GM23338 (cell line): ENCODE measurements at regions not wholly inside any gene's neighbourhood (a gene's known extent, or its start where the extent isn't known, plus 50 kb on each side); places are given as distances from the start of the nearest gene placed in this dataset.

Source experiments
- ATAC-seq: fragments of 200-7000 bp; cut with Tn5 transposase; 3 replicates; pipeline ENCODE4 v1.9.1; 2020
- DNase-seq: peaks from one replicate; pipeline ENCODE4 v3.0.0-alpha.2; 2015; ENCODE audit warnings: low spot score
- H2AFZ ChIP-seq: fragments of 200-600 bp; sonication (generic); 2 replicates; pipeline ENCODE4 v1.8.0; 2016; ENCODE audit warnings: antibody characterized with exemption, mild to moderate bottlenecking, moderate library complexity
- H3F3A ChIP-seq: fragments of 200-600 bp; sonication (generic); replicated peaks from 2 replicates; pipeline ENCODE4 v1.8.0; 2017; ENCODE audit warnings: antibody characterized with exemption, mixed run types, low read depth
- H3K27ac ChIP-seq: fragments of 200-600 bp; sonication (generic); 2 replicates; pipeline ENCODE4 v1.6.1; 2016; ENCODE audit warnings: low read depth
- H3K27me3 ChIP-seq: fragments of 200-600 bp; sonication (generic); 2 replicates; pipeline ENCODE4 v1.8.0; 2016; ENCODE audit warnings: mild to moderate bottlenecking, mixed run types, moderate library complexity; ENCODE audit not compliant: insufficient read depth
- H3K36me3 ChIP-seq: fragments of 200-600 bp; sonication (generic); 2 replicates; pipeline ENCODE4 v1.8.0; 2016; ENCODE audit warnings: mild to moderate bottlenecking; ENCODE audit not compliant: insufficient read depth
- H3K4me1 ChIP-seq: fragments of 200-600 bp; sonication (generic); 2 replicates; pipeline ENCODE4 v1.8.0; 2016; ENCODE audit warnings: mild to moderate bottlenecking, moderate library complexity; ENCODE audit not compliant: insufficient read depth
- H3K4me2 ChIP-seq: fragments of 200-600 bp; sonication (generic); 2 replicates; pipeline ENCODE4 v1.7.1; 2017; ENCODE audit warnings: mixed run types
- H3K4me3 ChIP-seq: fragments of 200-600 bp; sonication (generic); 2 replicates; pipeline ENCODE4 v1.6.1; 2016; ENCODE audit warnings: mixed run types
- H3K79me2 ChIP-seq: fragments of 200-600 bp; sonication (generic); replicated peaks from 2 replicates; pipeline ENCODE4 v1.8.0; 2017; ENCODE audit warnings: mild to moderate bottlenecking; ENCODE audit not compliant: insufficient read depth
- H3K9me2 ChIP-seq: fragments of 200-600 bp; sonication (generic); 2 replicates; pipeline ENCODE4 v1.8.0; 2017; ENCODE audit not compliant: insufficient read depth
- H4K20me1 ChIP-seq: fragments of 200-600 bp; sonication (generic); replicated peaks from 2 replicates; pipeline ENCODE4 v1.8.0; 2017; ENCODE audit warnings: mild to moderate bottlenecking; ENCODE audit not compliant: insufficient read depth
- H3K27ac Mint-ChIP-seq: 2 replicates; pipeline ENCODE4 v1.8.0; 2020; ENCODE audit warnings: inconsistent platforms, mild to moderate bottlenecking, moderate library complexity, mixed read lengths
- H3K27me3 Mint-ChIP-seq: 3 replicates; pipeline ENCODE4 v1.8.0; 2022; ENCODE audit warnings: low read depth, mild to moderate bottlenecking, moderate library complexity, mixed read lengths, inconsistent platforms; ENCODE audit not compliant: insufficient read depth, poor library complexity
- H3K36me3 Mint-ChIP-seq: 3 replicates; pipeline ENCODE4 v1.8.0; 2021; ENCODE audit warnings: low read depth, mild to moderate bottlenecking, inconsistent platforms, moderate library complexity, mixed read lengths
- H3K4me1 Mint-ChIP-seq: 3 replicates; pipeline ENCODE4 v1.8.0; 2020; ENCODE audit warnings: mild to moderate bottlenecking, inconsistent platforms, mixed read lengths
- H3K4me3 Mint-ChIP-seq: 3 replicates; pipeline ENCODE4 v1.8.0; 2021; ENCODE audit warnings: moderate library complexity, mild to moderate bottlenecking, inconsistent platforms, mixed read lengths
- H3K9me3 Mint-ChIP-seq: 3 replicates; pipeline ENCODE4 v1.8.0; 2020; ENCODE audit warnings: moderate library complexity, mild to moderate bottlenecking, inconsistent platforms, mixed read lengths
- CREB1 ChIP-seq: fragments of 250-450 bp; sonication (Bioruptor Pico); IDR thresholded peaks from 2 replicates; pipeline ENCODE4 v1.5.0; 2020; ENCODE audit warnings: low read depth, mild to moderate bottlenecking, moderate library complexity
- EZH2 ChIP-seq: fragments of 200-600 bp; sonication (generic); IDR thresholded peaks from one replicate; pipeline ENCODE4 v1.8.0; 2017; ENCODE audit warnings: antibody characterized with exemption, mild to moderate bottlenecking, low read depth; ENCODE audit not compliant: unreplicated experiment
- EZH2phosphoT487 ChIP-seq: fragments of 200-600 bp; sonication (generic); IDR thresholded peaks from one replicate; pipeline ENCODE4 v1.8.1; 2018; ENCODE audit warnings: antibody characterized with exemption; ENCODE audit not compliant: unreplicated experiment
- JUNB ChIP-seq: IDR thresholded peaks from one replicate; pipeline ENCODE4 v1.6.1; 2016; ENCODE audit warnings: antibody characterized with exemption; ENCODE audit not compliant: unreplicated experiment
- NANOG ChIP-seq: IDR thresholded peaks from 2 replicates; pipeline ENCODE4 v1.6.1; 2016; ENCODE audit warnings: antibody characterized with exemption, borderline replicate concordance
- POLR2AphosphoS5 ChIP-seq: IDR thresholded peaks from 2 replicates; pipeline ENCODE4 v1.6.1; 2016; ENCODE audit warnings: antibody characterized with exemption, low read depth
- STAT1 ChIP-seq: IDR thresholded peaks from one replicate; pipeline ENCODE4 v1.6.1; 2016; ENCODE audit warnings: antibody characterized with exemption; ENCODE audit not compliant: unreplicated experiment
- ZNF114 ChIP-seq: fragments of 250-450 bp; sonication (Bioruptor Pico); IDR thresholded peaks from 2 replicates; pipeline ENCODE4 v1.5.0; 2020; ENCODE audit warnings: mild to moderate bottlenecking, moderate library complexity
- ZNF331 ChIP-seq: fragments of 250-450 bp; sonication (Bioruptor Pico); IDR thresholded peaks from 2 replicates; pipeline ENCODE4 v1.5.0; 2020; ENCODE audit warnings: low read depth, mild to moderate bottlenecking, moderate library complexity
- TF ChIP-seq, protein P1 (sequence below), 2 experiments: fragments of 200-600 bp in 1 of 2; sonication (generic) in 1 of 2; conservative IDR thresholded peaks; 2 replicates each; pipeline versions ENCODE4 v1.5.1 to v1.6.1; 2016 to 2017; ENCODE audit warnings: antibody characterized with exemption in 2 of 2, low read depth in 2 of 2, mild to moderate bottlenecking in 2 of 2, moderate library complexity in 1 of 2
- TF ChIP-seq, protein P2 (sequence below): fragments of 250-450 bp; sonication (Bioruptor Pico); IDR thresholded peaks from 2 replicates; pipeline ENCODE4 v1.5.0; 2020; ENCODE audit warnings: mild to moderate bottlenecking, moderate library complexity
- TF ChIP-seq, protein P3 (sequence below): IDR thresholded peaks from one replicate; pipeline ENCODE4 v1.6.1; 2018; ENCODE audit warnings: antibody characterized with exemption; ENCODE audit not compliant: unreplicated experiment
- TF ChIP-seq, protein P4 (sequence below): IDR thresholded peaks from 2 replicates; pipeline ENCODE4 v1.6.1; 2016; ENCODE audit warnings: antibody characterized with exemption

DNA sequence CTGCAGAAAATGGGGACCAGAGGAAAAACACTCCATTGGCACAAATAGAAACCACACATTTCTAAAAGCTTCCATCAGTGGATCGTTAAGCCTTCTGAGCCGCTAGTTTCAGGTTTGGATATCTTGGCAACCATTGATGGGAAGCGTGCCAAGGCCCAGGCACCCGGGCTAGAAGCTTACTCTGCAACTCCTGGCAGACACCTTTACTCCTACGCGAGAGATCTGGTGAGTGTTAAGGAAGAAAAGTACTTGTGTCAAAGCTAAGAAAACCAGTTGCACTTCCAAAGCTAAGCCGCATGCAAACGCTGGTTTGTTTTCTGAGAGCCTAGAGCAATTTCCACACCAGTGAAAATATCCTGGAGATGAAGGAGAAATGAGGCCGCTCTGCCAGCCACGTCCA, 472.4 kb downstream of the PMP22 start:
- H3K27ac Mint-ChIP-seq: no peak overlapping the region
- H3K4me2 ChIP-seq: no peak overlapping the region
- ATAC-seq: no peak

More for the DNA sequence above, 472.4 kb downstream of the PMP22 start:
- Mint-ChIP-seq H3K4me3 (no peak overlapping the region), H3K27me3 (peaks cover 4% of the 10 kb centered on the region), H3K9me3 (no peaks in the 10 kb centered on the region), H3K4me1 (peaks cover 11% of the 10 kb centered on the region; the same call in 2 of the 3 replicates), H3K36me3 (no peaks in the 10 kb centered on the region)
- H3K4me3 ChIP-seq: no peak overlapping the region
- no peaks in the 10 kb centered on the region for H3K79me2 ChIP-seq
- H4K20me1 ChIP-seq: no peaks in the 10 kb centered on the region
- no peaks in the 10 kb centered on the region for H3K36me3 ChIP-seq
- no peak for DNase-seq
- no peak for TF ChIP-seq POLR2AphosphoS5
- TF ChIP-seq, protein P1, sequence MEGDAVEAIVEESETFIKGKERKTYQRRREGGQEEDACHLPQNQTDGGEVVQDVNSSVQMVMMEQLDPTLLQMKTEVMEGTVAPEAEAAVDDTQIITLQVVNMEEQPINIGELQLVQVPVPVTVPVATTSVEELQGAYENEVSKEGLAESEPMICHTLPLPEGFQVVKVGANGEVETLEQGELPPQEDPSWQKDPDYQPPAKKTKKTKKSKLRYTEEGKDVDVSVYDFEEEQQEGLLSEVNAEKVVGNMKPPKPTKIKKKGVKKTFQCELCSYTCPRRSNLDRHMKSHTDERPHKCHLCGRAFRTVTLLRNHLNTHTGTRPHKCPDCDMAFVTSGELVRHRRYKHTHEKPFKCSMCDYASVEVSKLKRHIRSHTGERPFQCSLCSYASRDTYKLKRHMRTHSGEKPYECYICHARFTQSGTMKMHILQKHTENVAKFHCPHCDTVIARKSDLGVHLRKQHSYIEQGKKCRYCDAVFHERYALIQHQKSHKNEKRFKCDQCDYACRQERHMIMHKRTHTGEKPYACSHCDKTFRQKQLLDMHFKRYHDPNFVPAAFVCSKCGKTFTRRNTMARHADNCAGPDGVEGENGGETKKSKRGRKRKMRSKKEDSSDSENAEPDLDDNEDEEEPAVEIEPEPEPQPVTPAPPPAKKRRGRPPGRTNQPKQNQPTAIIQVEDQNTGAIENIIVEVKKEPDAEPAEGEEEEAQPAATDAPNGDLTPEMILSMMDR (conservative IDR thresholded peaks at IDR 0.05; ENCODE audit: low read depth in 2 of 2): no peak
- no peak for TF ChIP-seq ZNF114 (CRISPR knock-in tag)
- no peak for TF ChIP-seq ZNF331 (CRISPR knock-in tag)
- TF ChIP-seq CREB1 (CRISPR knock-in tag): no peak
- TF ChIP-seq, protein P2, sequence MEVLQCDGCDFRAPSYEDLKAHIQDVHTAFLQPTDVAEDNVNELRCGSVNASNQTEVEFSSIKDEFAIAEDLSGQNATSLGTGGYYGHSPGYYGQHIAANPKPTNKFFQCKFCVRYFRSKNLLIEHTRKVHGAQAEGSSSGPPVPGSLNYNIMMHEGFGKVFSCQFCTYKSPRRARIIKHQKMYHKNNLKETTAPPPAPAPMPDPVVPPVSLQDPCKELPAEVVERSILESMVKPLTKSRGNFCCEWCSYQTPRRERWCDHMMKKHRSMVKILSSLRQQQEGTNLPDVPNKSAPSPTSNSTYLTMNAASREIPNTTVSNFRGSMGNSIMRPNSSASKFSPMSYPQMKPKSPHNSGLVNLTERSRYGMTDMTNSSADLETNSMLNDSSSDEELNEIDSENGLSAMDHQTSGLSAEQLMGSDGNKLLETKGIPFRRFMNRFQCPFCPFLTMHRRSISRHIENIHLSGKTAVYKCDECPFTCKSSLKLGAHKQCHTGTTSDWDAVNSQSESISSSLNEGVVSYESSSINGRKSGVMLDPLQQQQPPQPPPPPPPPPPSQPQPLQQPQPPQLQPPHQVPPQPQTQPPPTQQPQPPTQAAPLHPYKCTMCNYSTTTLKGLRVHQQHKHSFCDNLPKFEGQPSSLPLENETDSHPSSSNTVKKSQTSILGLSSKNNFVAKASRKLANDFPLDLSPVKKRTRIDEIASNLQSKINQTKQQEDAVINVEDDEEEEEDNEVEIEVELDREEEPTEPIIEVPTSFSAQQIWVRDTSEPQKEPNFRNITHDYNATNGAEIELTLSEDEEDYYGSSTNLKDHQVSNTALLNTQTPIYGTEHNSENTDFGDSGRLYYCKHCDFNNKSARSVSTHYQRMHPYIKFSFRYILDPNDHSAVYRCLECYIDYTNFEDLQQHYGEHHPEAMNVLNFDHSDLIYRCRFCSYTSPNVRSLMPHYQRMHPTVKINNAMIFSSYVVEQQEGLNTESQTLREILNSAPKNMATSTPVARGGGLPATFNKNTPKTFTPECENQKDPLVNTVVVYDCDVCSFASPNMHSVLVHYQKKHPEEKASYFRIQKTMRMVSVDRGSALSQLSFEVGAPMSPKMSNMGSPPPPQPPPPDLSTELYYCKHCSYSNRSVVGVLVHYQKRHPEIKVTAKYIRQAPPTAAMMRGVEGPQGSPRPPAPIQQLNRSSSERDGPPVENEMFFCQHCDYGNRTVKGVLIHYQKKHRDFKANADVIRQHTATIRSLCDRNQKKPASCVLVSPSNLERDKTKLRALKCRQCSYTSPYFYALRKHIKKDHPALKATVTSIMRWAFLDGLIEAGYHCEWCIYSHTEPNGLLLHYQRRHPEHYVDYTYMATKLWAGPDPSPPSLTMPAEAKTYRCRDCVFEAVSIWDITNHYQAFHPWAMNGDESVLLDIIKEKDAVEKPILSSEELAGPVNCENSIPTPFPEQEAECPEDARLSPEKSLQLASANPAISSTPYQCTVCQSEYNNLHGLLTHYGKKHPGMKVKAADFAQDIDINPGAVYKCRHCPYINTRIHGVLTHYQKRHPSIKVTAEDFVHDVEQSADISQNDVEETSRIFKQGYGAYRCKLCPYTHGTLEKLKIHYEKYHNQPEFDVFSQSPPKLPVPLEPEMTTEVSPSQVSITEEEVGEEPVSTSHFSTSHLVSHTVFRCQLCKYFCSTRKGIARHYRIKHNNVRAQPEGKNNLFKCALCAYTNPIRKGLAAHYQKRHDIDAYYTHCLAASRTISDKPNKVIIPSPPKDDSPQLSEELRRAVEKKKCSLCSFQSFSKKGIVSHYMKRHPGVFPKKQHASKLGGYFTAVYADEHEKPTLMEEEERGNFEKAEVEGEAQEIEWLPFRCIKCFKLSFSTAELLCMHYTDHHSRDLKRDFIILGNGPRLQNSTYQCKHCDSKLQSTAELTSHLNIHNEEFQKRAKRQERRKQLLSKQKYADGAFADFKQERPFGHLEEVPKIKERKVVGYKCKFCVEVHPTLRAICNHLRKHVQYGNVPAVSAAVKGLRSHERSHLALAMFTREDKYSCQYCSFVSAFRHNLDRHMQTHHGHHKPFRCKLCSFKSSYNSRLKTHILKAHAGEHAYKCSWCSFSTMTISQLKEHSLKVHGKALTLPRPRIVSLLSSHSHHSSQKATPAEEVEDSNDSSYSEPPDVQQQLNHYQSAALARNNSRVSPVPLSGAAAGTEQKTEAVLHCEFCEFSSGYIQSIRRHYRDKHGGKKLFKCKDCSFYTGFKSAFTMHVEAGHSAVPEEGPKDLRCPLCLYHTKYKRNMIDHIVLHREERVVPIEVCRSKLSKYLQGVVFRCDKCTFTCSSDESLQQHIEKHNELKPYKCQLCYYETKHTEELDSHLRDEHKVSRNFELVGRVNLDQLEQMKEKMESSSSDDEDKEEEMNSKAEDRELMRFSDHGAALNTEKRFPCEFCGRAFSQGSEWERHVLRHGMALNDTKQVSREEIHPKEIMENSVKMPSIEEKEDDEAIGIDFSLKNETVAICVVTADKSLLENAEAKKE: no peak
- no peak for TF ChIP-seq NANOG
- TF ChIP-seq EZH2: no peak
- TF ChIP-seq, protein P3, sequence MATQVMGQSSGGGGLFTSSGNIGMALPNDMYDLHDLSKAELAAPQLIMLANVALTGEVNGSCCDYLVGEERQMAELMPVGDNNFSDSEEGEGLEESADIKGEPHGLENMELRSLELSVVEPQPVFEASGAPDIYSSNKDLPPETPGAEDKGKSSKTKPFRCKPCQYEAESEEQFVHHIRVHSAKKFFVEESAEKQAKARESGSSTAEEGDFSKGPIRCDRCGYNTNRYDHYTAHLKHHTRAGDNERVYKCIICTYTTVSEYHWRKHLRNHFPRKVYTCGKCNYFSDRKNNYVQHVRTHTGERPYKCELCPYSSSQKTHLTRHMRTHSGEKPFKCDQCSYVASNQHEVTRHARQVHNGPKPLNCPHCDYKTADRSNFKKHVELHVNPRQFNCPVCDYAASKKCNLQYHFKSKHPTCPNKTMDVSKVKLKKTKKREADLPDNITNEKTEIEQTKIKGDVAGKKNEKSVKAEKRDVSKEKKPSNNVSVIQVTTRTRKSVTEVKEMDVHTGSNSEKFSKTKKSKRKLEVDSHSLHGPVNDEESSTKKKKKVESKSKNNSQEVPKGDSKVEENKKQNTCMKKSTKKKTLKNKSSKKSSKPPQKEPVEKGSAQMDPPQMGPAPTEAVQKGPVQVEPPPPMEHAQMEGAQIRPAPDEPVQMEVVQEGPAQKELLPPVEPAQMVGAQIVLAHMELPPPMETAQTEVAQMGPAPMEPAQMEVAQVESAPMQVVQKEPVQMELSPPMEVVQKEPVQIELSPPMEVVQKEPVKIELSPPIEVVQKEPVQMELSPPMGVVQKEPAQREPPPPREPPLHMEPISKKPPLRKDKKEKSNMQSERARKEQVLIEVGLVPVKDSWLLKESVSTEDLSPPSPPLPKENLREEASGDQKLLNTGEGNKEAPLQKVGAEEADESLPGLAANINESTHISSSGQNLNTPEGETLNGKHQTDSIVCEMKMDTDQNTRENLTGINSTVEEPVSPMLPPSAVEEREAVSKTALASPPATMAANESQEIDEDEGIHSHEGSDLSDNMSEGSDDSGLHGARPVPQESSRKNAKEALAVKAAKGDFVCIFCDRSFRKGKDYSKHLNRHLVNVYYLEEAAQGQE: no peak
- TF ChIP-seq, protein P4, sequence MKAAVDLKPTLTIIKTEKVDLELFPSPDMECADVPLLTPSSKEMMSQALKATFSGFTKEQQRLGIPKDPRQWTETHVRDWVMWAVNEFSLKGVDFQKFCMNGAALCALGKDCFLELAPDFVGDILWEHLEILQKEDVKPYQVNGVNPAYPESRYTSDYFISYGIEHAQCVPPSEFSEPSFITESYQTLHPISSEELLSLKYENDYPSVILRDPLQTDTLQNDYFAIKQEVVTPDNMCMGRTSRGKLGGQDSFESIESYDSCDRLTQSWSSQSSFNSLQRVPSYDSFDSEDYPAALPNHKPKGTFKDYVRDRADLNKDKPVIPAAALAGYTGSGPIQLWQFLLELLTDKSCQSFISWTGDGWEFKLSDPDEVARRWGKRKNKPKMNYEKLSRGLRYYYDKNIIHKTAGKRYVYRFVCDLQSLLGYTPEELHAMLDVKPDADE: no peak
- no peak for TF ChIP-seq JUNB
- TF ChIP-seq EZH2phosphoT487: no peak
- TF ChIP-seq STAT1: no peak
- H3K4me1 ChIP-seq: no peaks in the 10 kb centered on the region
- no peaks in the 10 kb centered on the region for H3F3A ChIP-seq
- no peaks in the 10 kb centered on the region for H3K9me2 ChIP-seq
- H2AFZ ChIP-seq: 0 out of 2 replicates have a peak overlapping the region, but pooled peaks have one; percentile 15
- no peaks in the 10 kb centered on the region for H3K27me3 ChIP-seq
- no peak overlapping the region for H3K27ac ChIP-seq
